Superior temporal gyrus (tissue), 1 donor: ENCODE measurements at regions not wholly inside any gene's neighbourhood (a gene's known extent, or its start where the extent isn't known, plus 50 kb on each side); places are given as distances from the start of the nearest gene placed in this dataset.

Experiments
- DNase-seq: peaks from one replicate; pipeline ENCODE4 v3.0.0-alpha.2; 2016; ENCODE audit errors: extremely low spot score

- no peak for DNase-seq
Observed at GRCh38 chr17:77488531-77489238, 347.9 kb downstream of the SEC14L1 start.

- no peak for DNase-seq
Observed at GRCh38 chr17:77489239-77489892, 348.6 kb downstream of the SEC14L1 start.

- DNase-seq: peak; percentile 65
Observed at GRCh38 chr17:77489893-77490255, 349.1 kb downstream of the SEC14L1 start.

GRCh38 chr17:77490361-77491183 lies 349.8 kb downstream of the SEC14L1 start:
- no peak for DNase-seq

GRCh38 chr17:77491921-77492445 lies 351.2 kb downstream of the SEC14L1 start:
- DNase-seq: no peak

GRCh38 chr17:77492446-77493237 lies 351.9 kb downstream of the SEC14L1 start:
- DNase-seq: no peak

GRCh38 chr17:77493238-77493820 lies 352.6 kb downstream of the SEC14L1 start:
- no peak for DNase-seq

- DNase-seq: no peak
Observed at GRCh38 chr17:77493901-77494663, 353.3 kb downstream of the SEC14L1 start.

- DNase-seq: peak; percentile 82
Observed at GRCh38 chr17:77494664-77495435, 354.1 kb downstream of the SEC14L1 start.

GRCh38 chr17:77495575-77495974 lies 354.8 kb downstream of the SEC14L1 start:
- DNase-seq: no peak

GRCh38 chr17:77496401-77496801 lies 355.6 kb downstream of the SEC14L1 start:
- DNase-seq: no peak

GRCh38 chr17:77496831-77497577 lies 356.2 kb downstream of the SEC14L1 start:
- no peak for DNase-seq

GRCh38 chr17:77497578-77497934 lies 356.8 kb downstream of the SEC14L1 start:
- no peak for DNase-seq

- DNase-seq: no peak
Observed at GRCh38 chr17:77498091-77498741, 357.4 kb downstream of the SEC14L1 start.

- no peak for DNase-seq
Observed at GRCh38 chr17:77498791-77499698, 358.3 kb downstream of the SEC14L1 start.

- DNase-seq: no peak
Observed at GRCh38 chr17:77499699-77500435, 359.1 kb downstream of the SEC14L1 start.

- DNase-seq: no peak
Observed at GRCh38 chr17:77501101-77501566, 360.4 kb downstream of the SEC14L1 start.
